Activated CD8-positive, alpha-beta memory T cell treated with anti-CD3 and anti-CD28 coated beads, Interleukin-2, amount 50 U/mL, for 24 hours (primary cell): ENCODE measurements at regions not wholly inside any gene's neighbourhood (a gene's known extent, or its start where the extent isn't known, plus 50 kb on each side); places are given as distances from the start of the nearest gene placed in this dataset.

Experiments used
- DNase-seq: peaks from one replicate; pipeline ENCODE4 v3.0.0-alpha.2; 2020; ENCODE audit errors: extremely low read depth

DNA sequence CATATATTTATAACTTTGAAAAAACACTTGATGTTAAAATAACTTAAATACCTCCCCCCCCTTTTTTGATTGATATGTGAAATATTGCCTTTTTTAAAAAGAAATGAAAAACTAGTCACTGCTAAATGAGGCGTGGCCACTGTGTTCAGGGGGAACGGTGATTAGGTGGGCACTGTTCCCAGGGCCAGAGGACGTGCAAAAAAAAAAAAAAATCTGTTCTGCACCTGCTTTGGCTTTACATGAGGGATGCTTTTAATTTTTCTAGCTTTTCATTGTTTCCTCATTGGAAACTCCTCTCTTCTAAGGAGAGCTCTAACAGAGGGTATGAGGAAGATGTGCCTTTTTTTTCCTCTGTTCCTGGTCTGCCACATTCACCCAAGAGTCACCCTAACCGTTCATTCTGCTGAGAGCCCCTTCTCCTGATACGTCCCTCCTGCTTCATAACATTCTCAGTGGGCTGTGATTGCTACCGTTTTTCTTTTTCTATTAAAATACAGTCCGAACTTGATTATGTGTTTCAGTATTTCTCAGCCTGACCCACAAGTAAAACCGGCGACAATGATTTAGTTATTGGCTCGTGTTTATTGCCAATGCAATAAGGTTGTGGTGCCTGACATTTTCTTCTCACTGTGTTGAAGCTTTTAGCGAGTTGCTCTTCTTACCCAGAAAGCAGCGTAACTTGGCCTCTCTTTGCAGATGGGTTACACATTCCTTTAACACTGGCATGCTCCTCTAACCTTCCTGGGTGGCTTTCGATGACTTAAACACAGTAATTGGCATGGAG lies 64.8 kb upstream of the ZNF536 start:
- no peak for DNase-seq

GRCh38 chr19:30309176-30309575 lies 63.0 kb upstream of the ZNF536 start:
- no peak for DNase-seq

GRCh38 chr19:30309905-30310601 lies 62.1 kb upstream of the ZNF536 start:
- no peak for DNase-seq

DNA sequence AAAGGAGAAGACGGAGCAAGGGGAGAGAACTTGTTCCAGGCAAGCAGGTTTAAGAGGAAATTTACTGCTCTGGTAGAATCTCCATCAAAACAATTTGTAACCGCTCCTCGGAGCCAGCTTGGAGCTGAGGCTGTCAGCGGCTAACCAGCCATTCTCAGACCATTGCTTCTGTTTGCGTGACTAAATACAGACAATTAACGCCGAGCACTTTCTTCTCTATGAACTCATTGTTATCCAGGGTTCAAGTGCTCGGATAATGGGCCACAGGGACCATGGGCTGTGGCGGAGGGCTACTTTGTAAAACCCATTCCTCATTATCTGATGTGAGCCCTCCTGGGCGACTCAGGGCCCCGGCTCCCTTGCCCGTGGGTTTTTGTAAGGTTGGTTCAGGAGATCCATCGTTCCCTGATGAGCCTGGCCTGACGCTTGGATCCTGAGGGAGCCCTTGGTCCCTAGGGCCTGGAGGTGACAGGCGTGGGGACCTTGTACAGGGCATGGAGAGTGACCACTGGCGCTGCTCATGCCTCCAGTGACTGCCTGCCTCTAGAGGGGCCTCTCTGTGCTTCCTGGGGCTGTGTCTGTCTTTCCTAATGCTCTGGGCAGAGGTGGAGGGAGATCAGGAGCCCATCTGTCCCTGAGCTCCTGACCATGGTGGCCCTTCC lies 61.5 kb upstream of the ZNF536 start:
- DNase-seq = no peak

DNA sequence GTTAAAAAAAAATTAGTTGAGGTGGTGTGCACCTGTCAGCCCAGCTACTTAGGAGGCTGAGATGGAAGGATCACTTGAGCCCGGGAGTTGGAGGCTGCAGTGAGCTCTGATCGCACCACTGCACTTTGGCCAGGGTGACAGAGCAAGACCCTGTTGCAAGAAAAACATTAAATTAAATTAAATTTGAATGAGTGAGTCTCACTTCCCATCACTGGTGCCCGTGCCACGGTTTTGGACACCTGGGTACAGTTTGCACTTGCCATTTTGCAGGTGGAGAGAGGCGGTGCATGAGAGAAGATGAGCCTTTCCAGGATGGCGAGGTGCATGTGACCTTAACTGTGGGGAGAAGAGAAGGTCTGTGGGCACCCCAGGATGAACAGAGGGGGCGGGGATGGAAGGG lies 60.3 kb upstream of the ZNF536 start:
- DNase-seq = no peak

DNA sequence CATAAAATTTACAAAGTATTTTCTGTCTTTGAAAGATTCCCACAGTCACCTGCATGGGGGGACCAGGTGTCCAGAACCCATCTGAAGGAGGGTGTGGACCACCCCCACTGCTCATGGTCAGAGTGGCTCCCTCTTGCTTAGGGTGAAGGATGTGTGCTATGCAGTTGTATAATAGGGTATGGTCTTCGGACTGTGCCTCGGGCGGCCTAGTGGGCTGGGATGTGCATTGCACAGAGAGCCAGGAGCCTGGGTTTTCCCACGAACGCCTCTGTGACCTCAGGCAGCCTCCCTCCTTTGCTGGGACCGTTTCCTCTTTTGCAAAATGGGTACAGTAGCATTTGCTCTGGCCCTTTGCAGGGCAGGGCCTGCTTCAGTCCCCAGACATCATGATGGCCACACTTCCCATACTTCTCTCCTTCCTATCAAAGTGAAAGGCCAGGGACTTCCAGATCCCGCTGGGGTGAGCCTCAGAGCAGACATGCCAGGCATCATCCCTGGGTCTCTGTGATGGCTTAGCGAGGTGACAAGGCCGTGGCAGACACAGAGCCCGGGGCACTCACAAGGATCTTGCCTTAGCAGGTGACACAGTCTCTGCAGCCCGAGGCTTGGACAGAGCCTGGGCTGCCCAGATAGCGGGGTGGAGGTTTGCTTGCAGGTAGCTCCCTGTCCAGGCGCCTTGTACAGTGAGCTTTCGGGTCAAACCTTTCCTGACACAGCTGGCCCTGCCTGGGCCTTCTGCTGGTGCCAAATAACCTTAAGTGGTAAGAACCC lies 59.4 kb upstream of the ZNF536 start:
- no peak for DNase-seq

DNA sequence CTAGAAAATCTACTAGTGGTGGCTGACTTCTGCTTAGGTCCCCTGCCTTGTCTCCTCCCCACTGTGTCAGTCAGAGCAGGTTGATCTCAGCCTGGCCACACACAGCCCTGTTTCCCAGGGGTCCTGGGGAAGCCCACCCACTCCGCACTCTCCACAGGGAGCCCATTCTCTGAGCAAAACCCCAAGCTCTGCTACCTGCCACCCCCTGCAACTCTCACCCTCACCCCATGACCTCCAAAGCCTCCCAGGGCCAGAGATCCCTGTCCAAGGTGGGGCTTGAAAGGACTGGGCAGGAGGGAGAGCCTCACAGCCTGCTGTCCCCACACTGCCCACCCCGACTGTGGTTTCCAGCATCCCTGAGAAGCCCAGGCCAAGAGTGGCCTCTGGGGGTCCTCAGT lies 58.8 kb upstream of the ZNF536 start:
- no peak for DNase-seq

DNA sequence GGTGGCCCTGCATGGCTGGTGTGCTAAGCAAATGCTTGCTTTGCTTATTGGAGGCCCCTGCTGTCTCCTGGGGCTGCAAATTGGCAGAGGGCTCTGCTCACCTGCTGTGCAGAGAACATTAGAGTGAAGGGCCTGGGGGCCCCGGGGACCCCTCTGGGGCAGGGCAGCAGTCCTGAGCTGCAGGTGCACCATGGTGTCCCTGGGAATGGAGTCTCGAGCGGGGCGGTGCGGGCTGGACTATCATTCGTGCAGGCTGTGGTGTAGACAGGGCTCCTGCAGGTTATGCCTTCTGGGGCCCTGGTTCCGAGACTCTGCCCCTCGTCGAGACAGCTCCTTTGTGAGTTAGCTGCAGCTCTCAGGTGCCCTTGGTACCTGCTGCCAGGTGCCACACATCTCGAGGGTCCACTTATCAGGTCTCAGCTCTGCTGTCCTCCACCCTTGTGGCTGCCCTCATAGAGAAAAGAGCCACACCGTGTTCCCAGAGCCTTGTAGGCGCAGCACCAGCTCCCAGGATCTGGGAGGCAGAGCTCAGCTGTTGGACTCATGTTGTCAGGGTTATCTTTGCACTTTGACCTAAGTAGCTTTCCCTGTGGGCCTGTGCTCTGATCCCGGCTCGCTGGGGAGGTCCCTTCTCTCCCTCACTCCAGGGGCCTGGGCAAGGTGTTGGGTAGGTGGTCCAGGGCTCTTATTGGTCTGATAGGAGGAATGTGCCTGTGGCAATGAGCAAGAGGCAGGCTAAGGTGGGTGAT lies 58.0 kb upstream of the ZNF536 start:
- DNase-seq = no peak

DNA sequence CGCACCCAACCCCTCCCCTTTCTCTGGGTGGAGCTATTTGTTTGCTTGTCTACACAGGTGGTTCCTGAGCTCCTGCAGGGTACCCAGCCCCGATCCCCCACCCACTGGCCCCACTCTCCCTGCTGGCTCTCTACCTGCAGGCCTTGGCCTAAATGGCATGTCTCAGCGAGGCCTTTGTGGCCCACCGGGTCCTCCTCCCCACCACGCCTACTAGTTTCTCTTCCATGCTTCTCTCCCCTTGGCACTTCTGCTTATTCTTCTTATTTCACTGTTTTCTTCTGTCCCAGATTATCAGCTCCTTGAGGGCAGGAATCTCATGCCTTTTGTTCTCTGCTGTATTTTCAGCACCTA lies 57.4 kb upstream of the ZNF536 start:
- no peak for DNase-seq

GRCh38 chr19:30315159-30315558 lies 57.0 kb upstream of the ZNF536 start:
- DNase-seq = no peak

- DNase-seq = no peak
These were observed 56.1 kb upstream of the ZNF536 start for GRCh38 chr19:30316000-30316491.

DNA sequence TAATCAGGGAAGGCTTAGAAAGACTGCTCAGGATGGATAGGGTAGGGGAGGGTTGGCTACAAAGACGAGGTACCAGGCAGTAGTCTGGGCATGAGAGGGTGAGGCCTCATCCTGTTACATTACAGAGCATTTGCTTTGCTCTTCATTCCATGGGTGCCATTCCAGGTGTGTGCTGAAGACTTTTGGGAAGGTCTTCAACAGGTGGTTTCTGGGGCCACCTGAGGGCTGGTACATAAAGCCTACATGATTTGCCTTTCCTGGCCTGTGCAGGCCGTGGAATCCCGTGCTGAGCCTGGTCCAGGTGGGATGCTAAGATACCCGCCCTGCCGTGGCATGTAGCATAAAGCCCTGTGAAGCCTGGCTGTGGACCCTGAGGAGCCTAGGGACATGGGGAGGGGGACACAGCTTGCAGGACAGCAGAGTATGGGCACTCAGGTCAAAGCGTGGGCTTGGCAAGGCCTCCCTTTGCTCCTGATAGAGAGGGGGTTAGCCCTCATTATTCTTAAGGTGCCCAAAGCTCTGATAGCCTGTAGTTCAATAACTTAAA lies 55.6 kb upstream of the ZNF536 start:
- no peak for DNase-seq

- DNase-seq = no peak
These were observed 54.8 kb upstream of the ZNF536 start for GRCh38 chr19:30317403-30317802.

- DNase-seq = no peak
These were observed 53.9 kb upstream of the ZNF536 start for GRCh38 chr19:30318261-30318660.

DNA sequence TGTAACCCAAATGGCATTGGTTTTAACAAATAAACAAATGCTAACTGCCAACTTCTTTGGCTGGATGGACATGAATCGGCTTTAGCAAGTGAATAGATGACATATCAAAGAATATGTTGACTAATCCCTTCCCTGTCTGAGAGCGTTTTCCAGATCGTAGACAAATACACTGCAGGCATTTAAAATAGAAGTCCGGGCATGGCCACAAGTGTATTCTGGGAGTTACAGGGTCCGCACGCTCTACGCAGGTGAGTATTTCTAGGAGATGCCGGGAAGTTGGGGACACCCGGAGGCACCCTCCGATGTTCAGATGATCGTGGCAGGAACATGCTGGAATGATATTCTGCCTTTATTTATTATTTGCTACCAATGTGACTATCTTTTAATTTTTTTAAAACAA lies 53.2 kb upstream of the ZNF536 start:
- no peak for DNase-seq

GRCh38 chr19:30319411-30319810 lies 52.8 kb upstream of the ZNF536 start:
- no peak for DNase-seq

DNA sequence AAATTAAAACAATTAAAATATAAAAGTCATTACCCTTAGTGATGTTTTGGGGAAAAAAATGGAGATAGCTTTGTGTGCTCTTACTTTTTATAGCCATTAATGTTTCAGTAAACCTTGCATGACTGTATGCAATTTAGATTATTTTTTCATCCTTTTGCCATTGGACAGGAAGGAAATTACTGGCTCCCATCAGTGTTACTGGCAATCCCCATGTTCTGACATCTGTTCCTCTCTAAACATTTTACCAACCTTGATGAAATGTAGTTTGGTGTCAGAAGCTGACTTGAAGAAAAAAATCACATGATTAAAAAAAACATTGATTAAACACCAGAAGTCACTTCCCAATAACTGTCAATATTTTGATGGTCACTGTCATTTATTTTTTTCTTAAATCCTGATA lies 52.3 kb upstream of the ZNF536 start:
- DNase-seq = no peak

- no peak for DNase-seq
These were observed 51.7 kb upstream of the ZNF536 start for GRCh38 chr19:30320466-30320865.

DNA sequence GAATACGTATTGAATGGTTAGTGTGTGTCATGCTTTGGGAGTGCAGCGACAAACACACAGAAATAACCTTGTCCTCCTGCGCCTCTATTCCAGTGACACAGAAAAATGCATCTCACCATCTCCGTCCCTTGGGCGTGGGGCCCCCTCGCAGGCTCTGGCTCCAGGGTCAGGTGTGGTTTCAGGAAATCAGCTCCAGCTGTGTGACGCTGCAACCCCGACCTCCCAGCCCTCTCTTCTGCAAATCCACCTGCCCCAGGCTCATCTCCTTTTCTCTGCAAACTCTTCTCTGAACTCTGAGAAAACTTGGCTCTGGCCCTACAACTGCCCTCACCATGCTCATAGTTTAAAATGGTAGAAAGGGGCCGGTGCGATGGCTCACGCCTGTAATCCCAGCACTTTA lies 51.3 kb upstream of the ZNF536 start:
- no peak for DNase-seq
